ENCODE measurements at regions not wholly inside any gene's neighbourhood (a gene's known extent, or its start where the extent isn't known, plus 50 kb on each side); places are given as distances from the start of the nearest gene placed in this dataset.
A peak's percentile ranks its signal among the peaks of the same experiment; 100 is the strongest.

DNA sequence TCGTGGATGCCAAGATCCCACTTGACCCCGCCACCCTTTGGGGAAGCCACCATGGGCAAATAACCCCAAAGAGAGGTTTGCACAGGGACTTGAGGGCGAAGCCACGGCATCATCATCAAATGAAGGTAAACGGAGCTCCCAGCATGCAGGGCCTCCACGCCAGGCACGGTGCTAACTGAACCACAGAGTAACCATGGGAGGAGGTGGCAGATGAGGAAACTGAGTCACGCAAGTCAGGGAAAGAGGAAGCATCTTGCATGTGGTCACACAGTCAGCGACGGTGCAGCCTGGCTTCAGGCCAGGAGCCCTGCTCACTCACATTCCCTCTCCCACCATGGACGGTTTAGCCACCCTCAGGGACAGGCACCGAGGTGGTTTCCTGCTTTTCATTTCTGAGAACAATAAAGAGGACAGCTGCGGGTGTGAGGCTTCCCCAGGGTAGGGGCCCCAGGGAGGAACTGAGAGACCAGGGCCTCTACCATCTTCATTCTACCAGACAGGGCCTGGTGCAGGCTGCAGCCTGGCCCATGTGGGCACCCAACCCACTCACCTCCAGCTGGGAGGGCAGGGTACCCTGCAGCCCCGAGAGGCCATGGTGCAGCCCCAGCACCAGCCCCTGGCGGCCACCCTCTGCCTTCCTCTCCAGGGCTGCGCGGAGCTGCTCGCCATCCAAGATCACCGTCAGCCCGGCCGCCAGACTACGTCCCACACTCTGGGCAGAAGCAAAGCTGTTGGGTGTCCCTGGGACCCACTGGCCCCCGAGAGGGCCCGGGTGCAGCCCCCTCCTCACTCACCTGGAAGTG lies 78.3 kb downstream of the RMI2 start:
- Histone ChIP-seq H3K27me3 (ENCODE audit: control insufficient read depth in 2 of 2, insufficient read depth in 2 of 2, low read length in 2 of 2) (no peaks in the 10 kb centered on the region), H3K4me3 (replicated peaks in 1 of 3; ENCODE audit: insufficient read depth in 1 of 3, low read depth in 1 of 3, low read length in 3 of 3) (no peak overlapping the region), H3K4me1 (ENCODE audit: control insufficient read depth, extremely low read depth, insufficient read depth, low read length) (peaks cover 3% of the 10 kb centered on the region), H3K9me1 (replicated peaks; ENCODE audit: control insufficient read depth, extremely low read depth, insufficient read depth, low read length) (no peaks in the 10 kb centered on the region), H3K4me2 (ENCODE audit: insufficient read depth, low read length) (no peak overlapping the region), H3K9me3 (replicated peaks; ENCODE audit: control insufficient read depth, insufficient read depth, low read length) (no peaks in the 10 kb centered on the region), H3K79me2 (ENCODE audit: control insufficient read depth, insufficient read depth, low read length) (no peaks in the 10 kb centered on the region), H2AFZ (ENCODE audit: low read depth, low read length) (no peak overlapping the region), H4K20me1 (replicated peaks; ENCODE audit: control insufficient read depth, extremely low read depth, insufficient read depth, low read length) (no peaks in the 10 kb centered on the region), H3K27ac (ENCODE audit: insufficient read depth, low read depth, low read length) (no peak overlapping the region), H3K9ac (replicated peaks; ENCODE audit: extremely low read depth, insufficient read depth, low read length) (no peak overlapping the region), H3K36me3 (ENCODE audit: control insufficient read depth in 2 of 2, extremely low read depth in 1 of 2, insufficient read depth in 2 of 2, low read length in 2 of 2) (no peaks in the 10 kb centered on the region)
- no TSS peak for BruUV-seq (replicated peaks)
- CTCF ChIA-PET: interaction anchor here (2.4 to 3.7 kb wide), 2 partner anchors 15 to 108 kb away, joined by 18 read pairs; no protein-coding TSS in a partner anchor
- DNase-seq (ENCODE audit: low read depth, low spot score) (no peak), FAIRE-seq (peak; percentile 4)
- intact Hi-C loops (cut with micrococcal nuclease): no loop called here
- TF ChIP-seq EZH2 (IDR thresholded peaks at IDR 0.05; ENCODE audit: borderline replicate concordance, low read depth, low read length, severe bottlenecking) (no peak), MYC (IDR thresholded peaks at IDR 0.05; ENCODE audit: low read depth, low read length) (no peak), POLR2AphosphoS5 (IDR thresholded peaks at IDR 0.05; ENCODE audit: insufficient read depth, low read depth, low read length) (no peak), POLR2A (IDR thresholded peaks at IDR 0.05; ENCODE audit: low read depth, low read length) (no peak), JUN (IDR thresholded peaks at IDR 0.05; ENCODE audit: borderline replicate concordance, insufficient read depth, insufficient read length, low read depth) (no peak), FOS (IDR thresholded peaks at IDR 0.05; ENCODE audit: borderline replicate concordance, insufficient read depth, low read length) (no peak), GATA2 (IDR thresholded peaks at IDR 0.05; ENCODE audit: insufficient read depth, insufficient read length, low read depth, low read length) (no peak)
- TF ChIP-seq, protein P1, sequence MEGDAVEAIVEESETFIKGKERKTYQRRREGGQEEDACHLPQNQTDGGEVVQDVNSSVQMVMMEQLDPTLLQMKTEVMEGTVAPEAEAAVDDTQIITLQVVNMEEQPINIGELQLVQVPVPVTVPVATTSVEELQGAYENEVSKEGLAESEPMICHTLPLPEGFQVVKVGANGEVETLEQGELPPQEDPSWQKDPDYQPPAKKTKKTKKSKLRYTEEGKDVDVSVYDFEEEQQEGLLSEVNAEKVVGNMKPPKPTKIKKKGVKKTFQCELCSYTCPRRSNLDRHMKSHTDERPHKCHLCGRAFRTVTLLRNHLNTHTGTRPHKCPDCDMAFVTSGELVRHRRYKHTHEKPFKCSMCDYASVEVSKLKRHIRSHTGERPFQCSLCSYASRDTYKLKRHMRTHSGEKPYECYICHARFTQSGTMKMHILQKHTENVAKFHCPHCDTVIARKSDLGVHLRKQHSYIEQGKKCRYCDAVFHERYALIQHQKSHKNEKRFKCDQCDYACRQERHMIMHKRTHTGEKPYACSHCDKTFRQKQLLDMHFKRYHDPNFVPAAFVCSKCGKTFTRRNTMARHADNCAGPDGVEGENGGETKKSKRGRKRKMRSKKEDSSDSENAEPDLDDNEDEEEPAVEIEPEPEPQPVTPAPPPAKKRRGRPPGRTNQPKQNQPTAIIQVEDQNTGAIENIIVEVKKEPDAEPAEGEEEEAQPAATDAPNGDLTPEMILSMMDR (IDR thresholded peaks at IDR 0.05; ENCODE audit: extremely low read depth in 1 of 2, insufficient read depth in 1 of 2, low read depth in 1 of 2, low read length in 2 of 2): no peak
- TF ChIP-seq, protein P2, sequence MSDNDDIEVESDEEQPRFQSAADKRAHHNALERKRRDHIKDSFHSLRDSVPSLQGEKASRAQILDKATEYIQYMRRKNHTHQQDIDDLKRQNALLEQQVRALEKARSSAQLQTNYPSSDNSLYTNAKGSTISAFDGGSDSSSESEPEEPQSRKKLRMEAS (IDR thresholded peaks at IDR 0.05; ENCODE audit: insufficient read depth, insufficient read length): no peak
- dilution Hi-C loops (cut with MboI; ENCODE audit: extremely low pct_ligation_motif_present, low sequenced_read_pairs): no loop called here
- POLR2A ChIA-PET: no interaction called here
